ENCODE measurements at regions not wholly inside any gene's neighbourhood (a gene's known extent, or its start where the extent isn't known, plus 50 kb on each side); places are given as distances from the start of the nearest gene placed in this dataset.

DNA sequence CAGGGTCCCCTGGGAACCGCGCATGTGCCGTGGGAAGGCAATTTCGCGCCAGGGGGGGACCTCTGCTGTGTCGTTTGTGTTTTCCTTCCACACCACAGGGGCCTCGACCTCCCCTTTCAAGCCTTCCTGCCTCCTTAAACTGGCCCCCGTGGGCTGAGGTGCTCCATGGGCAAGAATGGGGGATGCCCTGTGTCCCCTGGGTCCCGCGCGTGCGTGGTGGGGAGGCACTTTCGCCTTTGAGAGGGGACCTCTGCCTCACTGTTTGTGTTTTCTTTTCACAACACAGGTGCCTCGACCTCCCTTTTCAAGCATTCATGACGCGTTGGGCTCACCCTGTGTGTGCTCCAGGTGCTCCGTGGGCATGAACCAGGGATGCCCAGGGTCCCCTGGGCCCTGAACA is 348.8 kb downstream of the ALG10 start:
- DNase-seq (ENCODE audit: low spot score), result no peak
- Mint-ChIP-seq H3K27me3 (ENCODE audit: low read depth) (no peaks in the 10 kb centered on the region), H3K27ac (ENCODE audit: unreplicated experiment) (no peak overlapping the region), H3K4me3 (ENCODE audit: unreplicated experiment) (no peak overlapping the region), H3K4me1 (ENCODE audit: low read depth) (no peaks in the 10 kb centered on the region), H3K9me3 (ENCODE audit: low read depth) (no peaks in the 10 kb centered on the region), H3K36me3 (ENCODE audit: low read depth) (no peaks in the 10 kb centered on the region)
- TF ChIP-seq, protein P1, sequence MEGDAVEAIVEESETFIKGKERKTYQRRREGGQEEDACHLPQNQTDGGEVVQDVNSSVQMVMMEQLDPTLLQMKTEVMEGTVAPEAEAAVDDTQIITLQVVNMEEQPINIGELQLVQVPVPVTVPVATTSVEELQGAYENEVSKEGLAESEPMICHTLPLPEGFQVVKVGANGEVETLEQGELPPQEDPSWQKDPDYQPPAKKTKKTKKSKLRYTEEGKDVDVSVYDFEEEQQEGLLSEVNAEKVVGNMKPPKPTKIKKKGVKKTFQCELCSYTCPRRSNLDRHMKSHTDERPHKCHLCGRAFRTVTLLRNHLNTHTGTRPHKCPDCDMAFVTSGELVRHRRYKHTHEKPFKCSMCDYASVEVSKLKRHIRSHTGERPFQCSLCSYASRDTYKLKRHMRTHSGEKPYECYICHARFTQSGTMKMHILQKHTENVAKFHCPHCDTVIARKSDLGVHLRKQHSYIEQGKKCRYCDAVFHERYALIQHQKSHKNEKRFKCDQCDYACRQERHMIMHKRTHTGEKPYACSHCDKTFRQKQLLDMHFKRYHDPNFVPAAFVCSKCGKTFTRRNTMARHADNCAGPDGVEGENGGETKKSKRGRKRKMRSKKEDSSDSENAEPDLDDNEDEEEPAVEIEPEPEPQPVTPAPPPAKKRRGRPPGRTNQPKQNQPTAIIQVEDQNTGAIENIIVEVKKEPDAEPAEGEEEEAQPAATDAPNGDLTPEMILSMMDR (IDR thresholded peaks at IDR 0.05), result no peak

GRCh38 chr12:34372003-34372402 is 349.7 kb downstream of the ALG10 start:
- H3K36me3 Mint-ChIP-seq (ENCODE audit: low read depth), result no peaks in the 10 kb centered on the region
- no peak for DNase-seq (ENCODE audit: low spot score)
- H3K9me3 Mint-ChIP-seq (ENCODE audit: low read depth), result no peaks in the 10 kb centered on the region
- no peak overlapping the region for H3K27ac Mint-ChIP-seq (ENCODE audit: unreplicated experiment)
- H3K27me3 Mint-ChIP-seq (ENCODE audit: low read depth), result no peaks in the 10 kb centered on the region
- no peak overlapping the region for H3K4me3 Mint-ChIP-seq (ENCODE audit: unreplicated experiment)
- TF ChIP-seq, protein P1 (IDR thresholded peaks at IDR 0.05), result no peak
- H3K4me1 Mint-ChIP-seq (ENCODE audit: low read depth), result no peaks in the 10 kb centered on the region

DNA sequence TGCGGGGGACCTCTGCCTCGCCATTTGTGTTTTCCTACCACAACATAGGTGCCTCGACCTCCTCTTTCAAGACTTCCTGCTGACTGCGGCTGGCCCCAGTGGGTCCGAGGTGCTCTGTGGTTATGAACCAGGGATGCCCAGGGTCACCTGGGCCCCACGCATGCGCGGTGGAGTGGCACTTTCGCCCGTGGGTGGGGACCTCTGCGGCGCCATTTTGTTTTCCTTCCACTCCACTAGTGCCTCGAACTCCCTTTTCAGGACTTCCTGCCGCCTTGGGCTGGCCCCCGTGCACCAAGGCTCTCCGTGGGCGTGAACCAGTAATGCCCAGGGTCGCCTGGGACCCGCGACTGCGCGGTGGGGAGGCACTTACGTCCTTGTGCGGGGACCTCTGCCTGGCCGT is 351.6 kb downstream of the ALG10 start:
- H3K4me3 Mint-ChIP-seq (ENCODE audit: unreplicated experiment), result no peak overlapping the region
- peaks cover 5% of the 10 kb centered on the region for H3K9me3 Mint-ChIP-seq (ENCODE audit: low read depth)
- H3K36me3 Mint-ChIP-seq (ENCODE audit: low read depth), result no peaks in the 10 kb centered on the region
- no peak for DNase-seq (ENCODE audit: low spot score)
- TF ChIP-seq, protein P1 (IDR thresholded peaks at IDR 0.05), result no peak
- H3K4me1 Mint-ChIP-seq (ENCODE audit: low read depth), result no peaks in the 10 kb centered on the region
- no peaks in the 10 kb centered on the region for H3K27me3 Mint-ChIP-seq (ENCODE audit: low read depth)
- H3K27ac Mint-ChIP-seq (ENCODE audit: unreplicated experiment), result no peak overlapping the region

- TF ChIP-seq, protein P1 (IDR thresholded peaks at IDR 0.05), result no peak
- DNase-seq (ENCODE audit: low spot score), result no peak
- Mint-ChIP-seq H3K27me3 (ENCODE audit: low read depth) (no peaks in the 10 kb centered on the region), H3K36me3 (ENCODE audit: low read depth) (no peaks in the 10 kb centered on the region), H3K9me3 (ENCODE audit: low read depth) (peaks cover 6% of the 10 kb centered on the region), H3K4me1 (ENCODE audit: low read depth) (no peaks in the 10 kb centered on the region), H3K27ac (ENCODE audit: unreplicated experiment) (no peak overlapping the region), H3K4me3 (ENCODE audit: unreplicated experiment) (no peak overlapping the region)
Measured at GRCh38 chr12:34376133-34376799, 354.0 kb downstream of the ALG10 start.

- Mint-ChIP-seq H3K4me3 (ENCODE audit: unreplicated experiment) (no peak overlapping the region), H3K9me3 (ENCODE audit: low read depth) (peaks cover 8% of the 10 kb centered on the region), H3K27me3 (ENCODE audit: low read depth) (no peaks in the 10 kb centered on the region), H3K4me1 (ENCODE audit: low read depth) (no peaks in the 10 kb centered on the region), H3K36me3 (ENCODE audit: low read depth) (no peaks in the 10 kb centered on the region), H3K27ac (ENCODE audit: unreplicated experiment) (no peak overlapping the region)
- no peak for DNase-seq (ENCODE audit: low spot score)
- TF ChIP-seq, protein P1 (IDR thresholded peaks at IDR 0.05), result no peak
Measured at GRCh38 chr12:34377243-34378035, 355.1 kb downstream of the ALG10 start.

Data from chondrocyte (in vitro differentiated cells).